HEK293 (cell line): ENCODE measurements at regions not wholly inside any gene's neighbourhood (a gene's known extent, or its start where the extent isn't known, plus 50 kb on each side); places are given as distances from the start of the nearest gene placed in this dataset.

Experiments
- BCL11B ChIP-seq: fragments of 450-650 bp; formaldehyde crosslinking; IDR thresholded peaks from 2 replicates; pipeline ENCODE4 v1.5.1; 2016; ENCODE audit warnings: low read depth, missing biosample characterization, missing genetic modification characterization
- CTCF ChIP-seq: fragments of 450-650 bp; formaldehyde crosslinking; IDR thresholded peaks from 2 replicates; pipeline ENCODE4 v1.5.1; 2016; ENCODE audit warnings: missing biosample characterization, missing genetic modification characterization
- HOXA7 ChIP-seq: sonication (generic); formaldehyde crosslinking; IDR thresholded peaks from 2 replicates; pipeline ENCODE4 v1.8.1; 2022; ENCODE audit warnings: missing genetic modification reagents, borderline replicate concordance
- TCF7L2 ChIP-seq: IDR thresholded peaks from 2 replicates; pipeline ENCODE4 v1.6.1; 2011; ENCODE audit warnings: low read depth, mild to moderate bottlenecking, inconsistent platforms, low read length, moderate library complexity, borderline replicate concordance
- YY1 ChIP-seq: fragments of 450-650 bp; formaldehyde crosslinking; IDR thresholded peaks from 2 replicates; pipeline ENCODE4 v1.5.1; 2018; ENCODE audit warnings: missing biosample characterization, missing genetic modification characterization
- ZNF114 ChIP-seq: fragments of 450-650 bp; formaldehyde crosslinking; IDR thresholded peaks from 2 replicates; pipeline ENCODE4 v1.5.0; 2017; ENCODE audit warnings: missing biosample characterization, missing genetic modification characterization
- ZNF341 ChIP-seq: fragments of 450-650 bp; formaldehyde crosslinking; IDR thresholded peaks from 2 replicates; pipeline ENCODE4; 2016; ENCODE audit warnings: low read depth, missing biosample characterization, missing genetic modification characterization
- ZNF423 ChIP-seq: fragments of 450-650 bp; formaldehyde crosslinking; IDR thresholded peaks from 2 replicates; pipeline ENCODE4 v1.5.1; 2016; ENCODE audit warnings: missing biosample characterization, missing genetic modification characterization
- ZNF660 ChIP-seq: fragments of 450-650 bp; IDR thresholded peaks from 2 replicates; pipeline ENCODE4 v1.5.1; 2018; ENCODE audit warnings: missing biosample characterization, mild to moderate bottlenecking, missing genetic modification characterization

GRCh38 chr4:123017078-123017477 is 94.7 kb upstream of the NUDT6 start:
- no peak for TF ChIP-seq CTCF (tag by site-specific recombination)
- no peak for TF ChIP-seq HOXA7 (CRISPR knock-in tag)
- TF ChIP-seq BCL11B (tag by site-specific recombination), result no peak
- TF ChIP-seq ZNF423 (tag by site-specific recombination), result no peak
- no peak for TF ChIP-seq YY1 (tag by site-specific recombination)
- TF ChIP-seq TCF7L2, result no peak
- TF ChIP-seq ZNF341 (tag by site-specific recombination), result no peak
- TF ChIP-seq ZNF660 (tag by site-specific recombination), result no peak
- no peak for TF ChIP-seq ZNF114 (tag by site-specific recombination)
